ENCODE measurements at regions not wholly inside any gene's neighbourhood (a gene's known extent, or its start where the extent isn't known, plus 50 kb on each side); places are given as distances from the start of the nearest gene placed in this dataset.

GRCh38 chr4:174119830-174120229 lies 163.6 kb downstream of the FBXO8 start:
- peak overlapping the region; percentile 93 for H2AFZ ChIP-seq (ENCODE audit: low read length)
- H4K20me1 ChIP-seq (ENCODE audit: insufficient read depth, low read length): no peaks in the 10 kb centered on the region
- H3K4me3 ChIP-seq (ENCODE audit: insufficient read depth, low read length): peak overlapping the region; percentile 76
- no peak overlapping the region for H3K27ac ChIP-seq (ENCODE audit: low read depth, low read length)
- no peak for DNase-seq (ENCODE audit: insufficient read length, low spot score, missing footprints)
- TF ChIP-seq CTCF (IDR thresholded peaks at IDR 0.05; ENCODE audit: extremely low read depth, low read depth, low read length): no peak
- H3K27me3 ChIP-seq (ENCODE audit: insufficient read depth, low read length): peaks cover 2% of the 10 kb centered on the region
- no peaks in the 10 kb centered on the region for H3K36me3 ChIP-seq (ENCODE audit: insufficient read depth, low read length)
- no peaks in the 10 kb centered on the region for H3K9me3 ChIP-seq (ENCODE audit: low read depth, low read length)
- no peaks in the 10 kb centered on the region for H3K79me2 ChIP-seq (ENCODE audit: insufficient read depth, low read length)
- H3K4me1 ChIP-seq (ENCODE audit: insufficient read depth, low read length): peaks cover 3% of the 10 kb centered on the region
- peak overlapping the region; percentile 91 for H3K4me2 ChIP-seq (ENCODE audit: insufficient read depth, low read length)

GRCh38 chr4:174119051-174119450 lies 164.4 kb downstream of the FBXO8 start:
- no peak for DNase-seq (ENCODE audit: insufficient read length, low spot score, missing footprints)
- no peak for TF ChIP-seq CTCF (IDR thresholded peaks at IDR 0.05; ENCODE audit: extremely low read depth, low read depth, low read length)
- Histone ChIP-seq H3K4me2 (ENCODE audit: insufficient read depth, low read length) (peak overlapping the region; percentile 0), H3K79me2 (ENCODE audit: insufficient read depth, low read length) (no peaks in the 10 kb centered on the region), H3K36me3 (ENCODE audit: insufficient read depth, low read length) (no peaks in the 10 kb centered on the region), H4K20me1 (ENCODE audit: insufficient read depth, low read length) (no peaks in the 10 kb centered on the region), H3K27ac (ENCODE audit: low read depth, low read length) (no peak overlapping the region), H2AFZ (ENCODE audit: low read length) (peak overlapping the region; percentile 5), H3K4me1 (ENCODE audit: insufficient read depth, low read length) (peaks cover 3% of the 10 kb centered on the region), H3K27me3 (ENCODE audit: insufficient read depth, low read length) (peaks cover 2% of the 10 kb centered on the region), H3K9me3 (ENCODE audit: low read depth, low read length) (no peaks in the 10 kb centered on the region), H3K4me3 (ENCODE audit: insufficient read depth, low read length) (no peak overlapping the region)

GRCh38 chr4:174118171-174118570 lies 165.3 kb downstream of the FBXO8 start:
- H3K4me1 ChIP-seq (ENCODE audit: insufficient read depth, low read length): peaks cover 3% of the 10 kb centered on the region
- no peaks in the 10 kb centered on the region for H3K79me2 ChIP-seq (ENCODE audit: insufficient read depth, low read length)
- no peak overlapping the region for H3K27ac ChIP-seq (ENCODE audit: low read depth, low read length)
- H3K9me3 ChIP-seq (ENCODE audit: low read depth, low read length): no peaks in the 10 kb centered on the region
- TF ChIP-seq CTCF (IDR thresholded peaks at IDR 0.05; ENCODE audit: extremely low read depth, low read depth, low read length): no peak
- no peaks in the 10 kb centered on the region for H4K20me1 ChIP-seq (ENCODE audit: insufficient read depth, low read length)
- H2AFZ ChIP-seq (ENCODE audit: low read length): no peak overlapping the region
- DNase-seq (ENCODE audit: insufficient read length, low spot score, missing footprints): no peak
- no peaks in the 10 kb centered on the region for H3K36me3 ChIP-seq (ENCODE audit: insufficient read depth, low read length)
- H3K4me2 ChIP-seq (ENCODE audit: insufficient read depth, low read length): no peak overlapping the region
- H3K27me3 ChIP-seq (ENCODE audit: insufficient read depth, low read length): no peaks in the 10 kb centered on the region
- no peak overlapping the region for H3K4me3 ChIP-seq (ENCODE audit: insufficient read depth, low read length)

GRCh38 chr4:174117445-174117844 lies 166.0 kb downstream of the FBXO8 start:
- Histone ChIP-seq H3K79me2 (ENCODE audit: insufficient read depth, low read length) (no peaks in the 10 kb centered on the region), H3K4me3 (ENCODE audit: insufficient read depth, low read length) (no peak overlapping the region), H3K4me2 (ENCODE audit: insufficient read depth, low read length) (no peak overlapping the region), H4K20me1 (ENCODE audit: insufficient read depth, low read length) (no peaks in the 10 kb centered on the region), H2AFZ (ENCODE audit: low read length) (no peak overlapping the region), H3K27me3 (ENCODE audit: insufficient read depth, low read length) (no peaks in the 10 kb centered on the region), H3K27ac (ENCODE audit: low read depth, low read length) (no peak overlapping the region), H3K36me3 (ENCODE audit: insufficient read depth, low read length) (no peaks in the 10 kb centered on the region), H3K9me3 (ENCODE audit: low read depth, low read length) (no peaks in the 10 kb centered on the region), H3K4me1 (ENCODE audit: insufficient read depth, low read length) (peaks cover 3% of the 10 kb centered on the region)
- TF ChIP-seq CTCF (IDR thresholded peaks at IDR 0.05; ENCODE audit: extremely low read depth, low read depth, low read length): no peak
- DNase-seq (ENCODE audit: insufficient read length, low spot score, missing footprints): no peak
